Thoracic aorta (tissue), 2 donors: ENCODE measurements at regions not wholly inside any gene's neighbourhood (a gene's known extent, or its start where the extent isn't known, plus 50 kb on each side); places are given as distances from the start of the nearest gene placed in this dataset.
A peak's percentile ranks its signal among the peaks of the same experiment; 100 is the strongest.

Source experiments
- ATAC-seq: fragments of 150-250 bp; one replicate; pipeline ENCODE4 v1.8.0; 2017; ENCODE audit warnings: low read depth; ENCODE audit not compliant: insufficient number of reproducible peaks, low FRiP score
- DNase-seq: peaks from one replicate; pipeline ENCODE4 v3.0.0-alpha.2; 2020; ENCODE audit warnings: low spot score
- H3K27ac ChIP-seq, 2 donors: fragments of 200-600 bp; sonication (generic); 1 replicate in 1 of 2; 2 replicates in 1 of 2; pipeline ENCODE4 v1.5.1; 2016; ENCODE audit warnings: mild to moderate bottlenecking in 2 of 2, moderate library complexity in 2 of 2
- H3K27me3 ChIP-seq: fragments of 200-600 bp; sonication (generic); replicated peaks from 2 replicates; pipeline ENCODE4 v1.6.0; 2016; ENCODE audit warnings: mild to moderate bottlenecking; ENCODE audit not compliant: insufficient read depth
- H3K36me3 ChIP-seq: fragments of 200-600 bp; sonication (generic); one replicate; pipeline ENCODE4 v1.5.1; 2016
- H3K4me1 ChIP-seq, 2 donors: fragments of 200-600 bp; sonication (generic); 1 replicate in 1 of 2; 2 replicates in 1 of 2; pipeline versions ENCODE4 v1.5.1 to v1.6.0; 2016; ENCODE audit warnings: low read depth in 2 of 2, mild to moderate bottlenecking in 1 of 2; ENCODE audit not compliant: control insufficient read depth in 1 of 2
- H3K4me3 ChIP-seq: fragments of 200-600 bp; sonication (generic); 2 replicates; pipeline ENCODE4 v1.5.1; 2016; ENCODE audit warnings: mild to moderate bottlenecking
- H3K9me3 ChIP-seq: fragments of 200-600 bp; sonication (generic); 2 replicates; pipeline ENCODE4 v1.5.1; 2016
- CTCF ChIP-seq: fragments of 200-600 bp; sonication (generic); IDR thresholded peaks from one replicate; pipeline ENCODE4 v1.5.1; 2019; ENCODE audit warnings: antibody characterized with exemption

DNA sequence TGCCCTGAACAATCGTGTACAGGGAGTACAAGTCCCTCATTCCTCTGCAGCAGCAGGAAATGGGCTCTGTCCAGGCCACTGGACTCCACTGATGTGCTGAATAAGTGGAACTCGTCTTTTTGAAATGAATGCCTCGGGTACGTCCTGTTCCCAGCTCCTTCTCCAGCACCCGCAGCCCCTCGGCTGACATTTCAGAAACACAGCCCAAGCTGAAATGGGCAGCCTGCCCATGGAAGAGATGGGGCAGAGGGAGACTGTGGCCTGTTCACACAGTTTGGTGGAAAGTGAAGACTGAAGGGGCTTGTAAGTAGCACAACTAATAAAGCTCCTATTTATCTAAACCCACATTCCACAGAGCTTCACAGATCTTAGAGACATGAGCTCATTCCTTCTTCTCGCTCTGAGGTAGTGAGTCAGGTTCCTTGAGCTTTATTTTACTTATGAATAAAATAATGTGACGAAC is 498.6 kb downstream of the TXNL1 start:
- ATAC-seq: peak; percentile 46
- H3K4me1 ChIP-seq: peaks cover 0 to 15% of the 10 kb centered on the region in 2 donors
- H3K36me3 ChIP-seq: no peaks in the 10 kb centered on the region
- no peaks in the 10 kb centered on the region for H3K9me3 ChIP-seq
- DNase-seq: no peak
- H3K4me3 ChIP-seq: no peak overlapping the region
- peak overlapping the region; percentile 64 to 88 for H3K27ac ChIP-seq
- no peaks in the 10 kb centered on the region for H3K27me3 ChIP-seq
- no peak for TF ChIP-seq CTCF

GRCh38 chr18:56139372-56139771 is 499.0 kb downstream of the TXNL1 start:
- no peak for ATAC-seq
- DNase-seq: no peak
- Histone ChIP-seq H3K4me1 (peaks cover 0 to 15% of the 10 kb centered on the region in 2 donors), H3K4me3 (no peak overlapping the region), H3K27ac (peak overlapping the region; percentile 64 to 88), H3K9me3 (no peaks in the 10 kb centered on the region), H3K36me3 (no peaks in the 10 kb centered on the region), H3K27me3 (no peaks in the 10 kb centered on the region)
- no peak for TF ChIP-seq CTCF

DNA sequence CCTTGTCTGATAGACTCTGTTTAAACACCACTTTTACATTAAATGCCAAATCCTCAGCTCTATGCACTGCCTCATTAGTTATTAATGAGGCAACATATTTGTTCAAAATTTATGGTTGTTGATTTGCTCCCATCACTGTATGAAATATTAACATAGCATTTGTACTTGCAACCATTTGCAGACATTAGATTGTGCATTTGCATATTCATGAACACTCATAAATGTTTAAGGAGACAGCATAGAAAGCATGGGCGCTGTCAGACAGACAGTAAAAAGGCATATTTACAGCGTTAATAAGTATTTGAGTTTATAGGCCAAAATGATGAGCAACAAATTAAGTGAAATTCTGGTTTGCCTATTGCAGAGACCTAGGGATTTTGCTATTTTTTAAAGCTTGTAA is 502.3 kb downstream of the TXNL1 start:
- no peaks in the 10 kb centered on the region for H3K27me3 ChIP-seq
- no peak overlapping the region for H3K4me3 ChIP-seq

DNA sequence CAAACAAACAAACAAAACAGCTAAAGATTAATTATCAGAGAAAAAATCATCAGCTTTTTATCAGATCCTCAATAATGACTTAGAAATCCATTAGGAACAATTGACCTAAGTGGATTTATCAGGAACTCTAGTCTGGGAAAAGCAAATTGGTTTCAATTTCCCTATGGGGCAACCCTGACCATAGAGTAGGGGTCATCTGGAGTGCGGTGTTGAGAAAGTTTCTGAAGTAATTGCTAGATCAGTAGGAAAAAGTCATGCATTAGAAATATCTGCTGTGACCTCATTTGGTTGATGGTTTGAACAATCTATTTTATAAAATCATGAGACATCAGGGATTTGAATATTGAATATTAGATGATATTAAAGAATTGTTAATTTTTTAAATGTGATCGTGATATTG is 507.9 kb downstream of the TXNL1 start:
- no peaks in the 10 kb centered on the region for H3K9me3 ChIP-seq
- no peak overlapping the region for H3K27ac ChIP-seq
- no peak for TF ChIP-seq CTCF
- DNase-seq: no peak
- no peaks in the 10 kb centered on the region for H3K36me3 ChIP-seq
- no peak overlapping the region for H3K4me3 ChIP-seq
- ATAC-seq: no peak
- H3K27me3 ChIP-seq: no peaks in the 10 kb centered on the region
- peaks cover 19 to 21% of the 10 kb centered on the region in 2 donors for H3K4me1 ChIP-seq

More for the DNA sequence above, 502.3 kb downstream of the TXNL1 start:
- Histone ChIP-seq H3K9me3 (no peaks in the 10 kb centered on the region), H3K36me3 (no peaks in the 10 kb centered on the region), H3K27ac (no peak overlapping the region), H3K4me1 (peaks cover 0 to 15% of the 10 kb centered on the region in 2 donors)
- ATAC-seq (no peak), DNase-seq (no peak)
- TF ChIP-seq CTCF: no peak

DNA sequence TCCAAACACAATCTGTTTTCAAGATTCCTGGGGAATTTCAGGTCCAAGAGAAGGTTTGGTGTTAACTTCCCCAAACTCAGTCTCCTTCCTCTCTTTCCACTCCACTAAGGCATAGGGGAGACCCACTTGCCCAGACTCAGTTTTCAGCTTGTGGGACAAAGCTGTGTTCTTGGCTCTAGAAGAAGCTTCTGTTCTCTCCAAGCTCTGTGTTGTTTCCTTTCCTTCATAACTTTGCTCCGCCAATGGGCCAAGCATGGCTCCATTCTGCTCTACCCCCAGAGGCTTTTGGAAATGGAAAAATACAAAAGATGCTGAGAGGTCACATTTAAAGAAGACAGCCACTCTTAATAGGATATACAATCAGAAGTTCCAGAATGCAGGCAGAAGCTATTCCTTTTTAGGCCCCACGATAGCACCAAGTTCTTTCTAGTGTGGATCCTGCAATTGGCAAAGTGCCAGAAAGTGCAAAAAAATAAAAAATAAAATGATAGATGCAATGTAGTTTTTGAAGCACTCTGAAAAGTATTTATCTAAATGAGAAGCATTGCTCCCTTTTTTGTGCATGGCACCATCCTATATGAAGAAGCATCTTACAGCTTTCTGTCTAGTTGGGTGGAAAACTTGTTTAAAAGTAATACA is 510.1 kb downstream of the TXNL1 start:
- no peaks in the 10 kb centered on the region for H3K36me3 ChIP-seq
- ATAC-seq: no peak
- H3K27me3 ChIP-seq: no peaks in the 10 kb centered on the region
- H3K4me1 ChIP-seq: peaks cover 19 to 21% of the 10 kb centered on the region in 2 donors
- H3K27ac ChIP-seq: peak overlapping the region in 1 of 2 donors; percentile 16
- no peaks in the 10 kb centered on the region for H3K9me3 ChIP-seq
- no peak for TF ChIP-seq CTCF
- H3K4me3 ChIP-seq: no peak overlapping the region
- DNase-seq: no peak
